ENCODE measurements at regions not wholly inside any gene's neighbourhood (a gene's known extent, or its start where the extent isn't known, plus 50 kb on each side); places are given as distances from the start of the nearest gene placed in this dataset.

DNA sequence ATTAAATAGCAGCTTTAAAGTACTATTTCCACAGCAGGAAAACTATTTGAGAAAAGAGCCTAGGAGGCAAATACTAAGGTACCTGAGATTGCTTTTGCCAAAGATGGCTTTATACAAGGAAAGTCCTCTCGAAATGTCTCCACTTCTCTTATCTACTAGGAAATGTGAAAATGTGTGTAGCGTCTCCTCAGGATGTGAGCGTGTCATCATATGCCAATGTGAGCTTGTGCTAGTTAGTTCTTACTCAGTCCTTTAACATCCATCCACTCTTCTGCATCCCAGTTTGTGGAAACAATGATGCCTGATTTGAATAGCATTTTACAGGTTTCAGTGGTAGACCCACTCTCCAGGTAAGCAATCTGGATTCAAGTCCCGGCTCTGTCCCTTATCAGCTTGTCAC is 421.0 kb downstream of the DYNC2H1 start:
- DNase-seq = no peak

DNA sequence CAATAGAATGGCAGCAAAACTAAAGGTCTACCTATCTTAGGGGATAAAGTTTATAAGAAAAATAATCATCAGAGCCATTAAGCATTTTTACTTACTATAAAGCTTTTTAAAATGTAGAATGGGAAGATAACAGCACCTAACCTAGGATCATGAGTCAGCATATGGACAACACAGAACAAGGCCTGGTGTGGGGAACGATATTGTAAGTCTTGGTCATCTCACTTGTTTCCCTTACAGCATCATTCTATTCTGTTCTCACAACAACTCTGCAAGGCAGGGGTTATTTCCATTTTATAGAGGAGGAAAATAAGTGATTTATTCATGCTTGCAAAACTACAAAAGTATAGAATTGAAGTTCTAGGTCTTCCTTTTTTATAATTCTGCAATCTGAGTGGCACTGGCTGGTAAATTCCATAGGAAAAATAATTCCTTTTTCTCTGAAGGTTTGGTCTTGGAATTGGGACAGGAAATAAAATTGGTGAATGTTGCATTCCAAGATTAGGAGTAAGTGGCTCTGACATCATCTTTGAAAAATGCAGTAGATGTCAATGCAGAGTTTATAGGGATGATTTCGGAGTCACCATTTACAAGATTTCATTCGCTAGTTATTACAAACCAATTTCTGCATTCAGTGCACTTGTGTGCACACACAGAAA is 423.0 kb downstream of the DYNC2H1 start:
- no peak for DNase-seq

DNA sequence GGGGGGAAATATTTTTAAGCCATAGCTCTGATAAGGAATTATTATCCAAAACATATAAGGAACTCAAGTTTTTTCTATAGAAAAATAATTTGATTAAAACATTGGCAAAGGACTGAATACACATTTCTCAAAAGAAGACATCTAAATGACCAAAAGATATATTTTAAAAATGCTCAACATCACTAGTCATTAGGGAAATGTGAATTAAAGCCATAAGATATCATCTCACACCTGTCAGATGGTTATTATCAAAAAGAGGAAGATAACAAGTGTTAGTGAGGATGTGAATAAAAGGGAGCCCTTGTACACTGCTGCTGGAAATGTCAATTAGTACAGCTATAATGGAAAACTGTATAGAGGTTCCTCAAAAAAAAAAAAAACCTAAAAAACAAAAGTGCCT is 425.0 kb downstream of the DYNC2H1 start:
- DNase-seq = no peak

DNA sequence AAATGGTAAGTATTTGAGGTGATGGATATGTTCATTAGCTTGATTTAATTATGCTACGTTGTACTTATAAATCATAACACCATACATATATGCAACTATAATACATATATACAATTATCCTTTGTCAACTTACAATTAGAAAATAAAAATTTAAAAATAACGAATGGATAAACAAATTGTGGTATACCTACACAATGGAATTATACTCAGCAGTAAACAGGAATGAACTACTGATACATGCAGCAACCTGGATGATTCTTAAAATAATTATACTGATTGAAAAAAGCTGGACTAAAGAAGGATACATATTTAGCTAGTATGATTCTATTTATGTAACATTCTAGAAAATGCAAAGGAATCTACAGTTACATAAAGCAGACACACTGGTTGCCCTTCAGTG is 425.7 kb downstream of the DYNC2H1 start:
- DNase-seq = no peak

DNA sequence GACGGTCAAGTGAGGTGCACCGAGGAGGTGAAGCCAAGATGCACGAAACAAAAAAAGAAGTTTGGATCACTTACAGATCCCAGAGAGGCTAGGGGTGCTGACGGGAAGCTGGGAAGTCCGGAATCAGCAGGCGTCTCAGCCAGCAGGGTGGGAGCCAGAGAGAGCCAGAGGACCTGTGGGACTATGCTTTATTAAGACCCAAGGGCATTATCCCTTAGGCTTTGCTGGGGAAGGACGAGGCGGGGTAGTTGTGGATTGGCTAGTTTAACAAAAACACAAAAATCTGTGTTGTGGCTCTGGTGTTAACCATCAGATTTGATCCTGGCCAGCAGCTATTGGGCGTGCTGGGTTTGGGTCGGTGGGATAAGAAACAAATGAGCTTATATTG is 427.1 kb downstream of the DYNC2H1 start:
- no peak for DNase-seq

DNA sequence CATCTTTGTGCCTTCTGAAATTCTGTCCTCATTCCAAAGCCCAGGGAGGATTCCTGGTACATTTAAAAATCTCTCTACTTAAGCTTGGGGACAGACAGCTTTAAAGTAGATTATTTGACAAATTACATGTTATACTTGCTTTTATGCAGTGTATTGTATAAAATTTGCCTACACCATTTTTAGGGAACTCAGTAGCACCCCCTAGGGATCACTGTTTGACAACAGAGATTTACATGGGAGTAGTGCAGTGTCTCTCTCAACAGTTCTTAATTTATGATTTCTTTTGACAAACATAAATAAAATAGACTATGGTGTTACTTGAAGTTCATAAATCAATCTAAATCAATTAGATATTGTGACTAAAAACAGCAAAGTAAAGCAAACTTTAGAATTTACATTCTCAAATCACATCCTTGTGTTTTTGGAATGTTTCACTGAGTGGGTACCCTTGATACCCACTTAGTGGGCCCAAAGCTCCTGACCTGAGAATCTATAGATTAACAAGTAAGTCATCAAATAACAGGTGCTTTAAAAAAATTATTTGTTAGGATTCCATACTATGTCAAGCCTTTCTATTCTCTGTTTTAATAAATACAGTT is 428.8 kb downstream of the DYNC2H1 start:
- DNase-seq = peak; percentile 13

DNA sequence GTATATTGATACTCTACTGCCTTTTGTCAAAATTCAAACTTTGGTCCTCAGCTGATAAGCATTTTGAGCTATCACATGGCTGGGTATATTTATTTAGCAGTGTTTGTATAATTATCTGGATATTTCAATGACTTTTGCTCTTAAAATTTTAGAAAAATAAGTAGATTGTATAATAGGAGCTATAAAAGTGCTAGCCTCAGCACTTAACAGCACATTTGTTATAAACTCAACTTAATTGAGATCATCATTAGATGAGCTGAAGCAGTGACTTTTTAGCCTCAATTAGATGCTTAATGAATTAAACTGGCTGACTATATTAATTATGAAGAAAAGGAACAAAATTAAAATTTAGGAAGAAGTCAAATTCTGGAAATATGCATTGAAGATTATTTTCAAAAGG is 429.9 kb downstream of the DYNC2H1 start:
- DNase-seq = no peak

DNA sequence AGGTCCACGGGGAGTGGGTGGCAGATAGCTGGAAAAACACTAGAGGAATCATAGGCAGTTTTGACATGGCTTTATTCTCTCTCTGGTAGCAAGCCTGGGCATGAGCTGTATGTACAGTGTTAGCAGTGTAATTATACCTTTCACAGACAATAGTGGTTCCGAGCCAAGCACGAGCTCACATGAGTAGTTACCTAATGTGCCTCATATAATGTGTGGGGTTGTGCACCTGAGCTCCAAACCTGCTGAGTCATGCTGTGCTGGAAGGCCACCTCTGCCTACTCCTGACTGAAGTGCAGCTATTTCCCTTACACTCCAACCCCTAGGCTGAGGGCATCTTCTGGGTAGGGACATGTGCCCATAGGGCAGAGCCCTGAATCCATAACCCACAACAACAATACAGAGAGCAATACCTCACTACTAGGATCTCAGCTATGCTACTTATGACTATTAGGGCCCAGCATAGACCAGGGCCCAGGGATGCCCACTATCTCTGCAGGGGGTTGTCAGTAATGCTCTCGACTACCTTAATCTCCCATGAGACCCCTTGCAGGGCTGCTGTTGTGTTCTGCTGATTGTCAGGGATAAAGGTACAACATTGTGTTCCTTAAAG is 432.1 kb downstream of the DYNC2H1 start:
- DNase-seq = no peak

DNA sequence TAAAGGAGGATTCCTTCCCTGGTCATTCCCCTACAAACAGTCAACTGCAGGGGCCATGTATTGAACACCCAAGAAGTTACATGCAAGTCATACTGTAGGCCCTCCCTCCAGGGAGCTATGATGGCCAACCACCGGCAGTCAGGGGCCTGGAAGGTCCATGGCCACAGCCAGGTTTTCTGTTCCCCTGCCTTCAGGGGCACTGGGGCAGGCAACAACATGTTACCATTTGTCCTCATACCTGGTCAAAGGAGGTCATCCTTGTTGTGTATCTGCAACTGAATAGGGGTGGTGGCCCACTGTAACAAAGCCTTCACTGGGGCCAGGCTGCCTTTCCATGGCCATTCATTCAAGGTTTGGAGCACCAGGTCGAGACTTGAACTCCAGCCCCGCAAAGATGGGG is 433.6 kb downstream of the DYNC2H1 start:
- DNase-seq = no peak

DNA sequence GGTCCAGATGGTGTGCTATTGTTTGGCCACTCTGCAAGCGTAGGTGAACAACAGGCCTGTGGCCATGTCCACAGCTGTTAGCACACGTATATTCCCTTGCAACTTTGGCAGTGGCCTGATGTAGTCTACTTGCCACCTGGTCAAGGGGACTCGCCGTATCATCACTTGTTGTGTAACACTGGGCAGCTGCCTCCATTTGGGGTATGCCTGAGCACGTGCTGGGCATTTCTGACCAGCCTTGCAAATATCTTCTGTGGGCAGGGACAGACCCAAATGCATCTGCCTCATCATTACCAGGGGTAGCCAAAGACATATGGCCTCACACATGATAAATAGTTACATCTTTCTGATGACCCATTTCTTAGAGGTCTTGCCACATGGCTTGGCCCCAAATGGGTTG is 434.2 kb downstream of the DYNC2H1 start:
- DNase-seq = no peak

DNA sequence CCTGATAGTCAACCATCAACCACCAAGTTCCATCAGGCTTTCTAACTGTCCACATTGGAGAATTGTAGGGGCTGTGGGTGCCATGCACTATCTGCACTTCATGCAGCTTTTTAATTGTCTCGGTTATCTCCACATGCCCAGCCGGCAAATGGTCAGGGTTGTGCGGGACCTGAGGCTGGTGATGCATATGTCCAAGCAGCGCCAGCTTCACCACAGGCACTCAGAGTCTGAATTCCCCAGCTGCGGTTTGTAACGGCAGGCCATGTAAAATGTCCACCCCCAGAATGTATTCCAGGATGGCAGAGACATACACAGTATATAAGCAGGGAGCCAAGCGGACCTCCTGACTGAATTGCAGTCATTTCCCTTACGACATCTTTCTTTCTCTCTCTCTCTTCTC is 435.6 kb downstream of the DYNC2H1 start:
- no peak for DNase-seq

DNA sequence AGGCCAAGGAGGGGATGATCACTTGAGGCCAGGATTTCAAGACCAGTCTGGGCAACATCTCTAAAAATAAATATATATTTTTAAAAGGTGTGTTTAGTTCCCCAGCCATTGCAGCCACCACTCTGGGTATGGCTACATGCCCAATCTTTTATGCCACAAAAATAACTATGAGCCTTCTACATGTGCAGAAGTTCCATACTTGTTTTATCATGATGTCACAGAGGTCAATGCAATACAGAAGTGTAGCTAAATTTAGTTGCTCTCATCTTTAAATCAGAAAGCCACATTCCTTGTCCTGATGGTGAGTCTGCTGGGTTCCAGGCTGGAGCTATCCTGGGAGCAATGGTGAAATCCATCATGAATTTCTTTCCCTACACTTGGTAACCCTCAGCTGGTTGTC is 436.3 kb downstream of the DYNC2H1 start:
- no peak for DNase-seq

DNA sequence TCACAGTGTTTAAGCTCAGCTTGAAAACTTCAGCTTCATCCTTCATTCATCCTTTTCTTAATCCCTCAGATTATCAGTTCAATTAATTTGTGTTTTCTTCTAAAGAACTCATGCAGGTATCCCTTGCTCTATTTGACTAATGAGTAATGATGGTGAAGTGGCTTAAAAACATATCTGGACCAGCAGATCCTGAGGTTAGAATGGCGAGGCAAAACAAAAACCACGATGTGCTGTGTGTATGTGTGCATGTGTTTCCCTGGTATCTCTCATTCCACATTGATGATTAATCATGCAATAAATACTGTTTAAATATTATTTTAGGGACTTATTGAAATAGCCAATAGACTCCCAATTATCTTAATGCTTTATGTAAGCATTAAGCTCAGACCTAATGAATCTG is 437.0 kb downstream of the DYNC2H1 start:
- DNase-seq = peak; percentile 31

DNA sequence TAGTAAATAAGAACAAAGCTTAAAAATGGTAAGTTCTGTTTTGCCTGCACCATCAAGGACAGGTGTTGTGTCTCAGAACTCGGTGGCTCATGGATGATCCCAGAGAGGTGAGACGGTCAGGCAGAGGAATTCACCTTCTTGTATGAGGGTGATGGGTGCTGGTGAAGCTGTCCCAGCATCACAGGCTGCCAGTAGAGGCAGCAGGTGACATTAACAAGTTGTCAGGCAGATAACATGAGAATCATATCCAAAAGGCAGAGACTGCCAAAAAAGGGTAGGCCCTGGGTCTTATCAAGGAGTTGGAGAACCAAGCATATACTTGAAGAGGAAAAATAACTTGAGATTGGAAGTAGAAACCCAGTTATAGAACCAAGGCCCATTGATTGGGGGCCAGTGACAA is 437.8 kb downstream of the DYNC2H1 start:
- DNase-seq = no peak

DNA sequence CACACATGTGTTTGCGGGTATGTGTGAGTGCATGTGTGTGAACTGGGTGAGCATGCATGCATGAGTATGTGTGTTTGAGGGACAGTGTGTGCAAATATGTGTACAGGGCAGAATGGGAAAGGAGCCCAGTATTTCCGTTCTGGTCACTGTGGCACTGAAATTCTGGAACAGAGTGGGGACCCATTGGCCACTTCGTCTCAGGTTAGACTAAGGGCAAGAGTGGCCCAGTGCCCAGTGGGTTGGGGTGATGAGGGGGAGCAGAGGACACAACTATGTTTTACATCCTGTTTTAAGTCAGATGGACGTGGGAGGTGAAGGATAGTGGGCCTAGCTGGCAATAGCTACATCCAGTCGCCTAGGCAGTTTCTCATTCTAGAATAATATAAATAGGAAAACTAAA is 438.5 kb downstream of the DYNC2H1 start:
- no peak for DNase-seq

DNA sequence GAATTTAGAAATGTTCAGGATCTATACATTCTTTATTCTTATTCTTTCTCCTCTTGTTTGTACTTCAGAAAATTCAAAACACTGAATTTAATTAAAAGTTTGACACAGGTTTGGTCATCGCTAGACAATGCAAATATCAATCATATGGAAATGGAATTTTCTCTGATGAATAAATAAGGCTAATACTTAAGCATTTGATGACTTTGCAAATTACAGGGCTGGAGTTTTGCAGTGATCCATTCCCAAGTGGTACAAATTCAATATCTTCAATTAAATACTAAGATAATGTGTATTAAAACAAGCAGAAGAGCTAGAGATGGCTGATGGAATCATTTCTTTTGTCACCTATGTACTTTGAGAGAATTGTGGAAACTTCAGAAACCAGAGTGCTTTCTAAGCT is 439.6 kb downstream of the DYNC2H1 start:
- no peak for DNase-seq

DNA sequence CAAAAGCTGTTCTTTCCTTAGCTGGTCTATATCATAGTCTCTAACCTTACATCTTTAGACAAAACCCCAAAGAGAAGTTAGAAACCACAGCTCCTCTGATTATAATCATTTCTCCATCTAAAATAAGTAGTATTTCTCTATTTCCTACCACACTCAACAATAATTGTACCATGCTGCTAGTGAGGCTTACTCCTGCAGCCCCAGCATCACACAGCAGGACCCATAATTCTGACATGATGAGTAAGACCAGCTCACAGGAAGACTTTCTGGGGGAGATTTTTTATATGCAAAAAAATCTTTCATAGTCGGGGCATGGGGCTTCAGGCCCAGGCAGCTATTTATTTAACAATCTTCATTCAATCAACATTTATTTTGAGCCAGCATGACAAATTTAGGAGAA is 441.6 kb downstream of the DYNC2H1 start:
- DNase-seq = no peak

DNA sequence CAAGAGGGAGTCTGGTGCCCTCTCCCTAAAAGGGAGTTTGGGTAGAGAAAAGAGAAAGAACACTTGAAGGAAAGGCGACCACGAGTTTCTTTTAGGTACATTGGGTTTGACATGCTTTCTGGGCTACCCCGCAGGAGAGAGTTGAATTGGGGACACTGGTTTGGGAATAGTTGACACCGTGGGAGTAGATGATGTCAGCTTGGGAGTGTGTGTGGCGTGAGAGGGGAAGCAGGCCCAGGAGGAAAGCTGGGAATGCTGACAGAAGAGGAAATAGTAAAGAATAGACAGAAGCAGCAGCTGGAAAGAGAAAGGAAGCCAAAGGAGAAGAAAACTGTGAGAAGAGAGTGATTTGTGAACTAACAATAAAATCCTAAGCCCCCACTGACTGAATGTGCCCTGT is 442.9 kb downstream of the DYNC2H1 start:
- no peak for DNase-seq

DNA sequence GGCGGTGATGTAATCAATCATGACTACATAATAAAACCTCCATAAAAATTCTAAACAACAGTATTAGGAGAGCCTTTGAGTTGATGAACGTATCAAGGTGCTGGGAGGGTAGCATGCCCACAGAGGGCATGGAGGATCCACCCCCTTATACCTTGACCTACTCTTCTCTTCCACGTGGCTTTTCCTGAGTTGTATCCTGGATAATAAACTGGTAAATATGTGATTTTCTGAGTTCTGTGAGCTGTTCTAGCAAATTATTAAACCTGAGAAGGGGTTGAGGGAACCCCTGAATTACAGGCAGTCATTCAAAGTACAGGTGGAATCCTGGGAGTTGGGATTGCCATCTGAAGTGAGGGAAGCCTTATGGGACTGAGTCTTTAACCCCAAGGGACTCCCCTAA is 446.9 kb downstream of the DYNC2H1 start:
- DNase-seq = no peak

DNA sequence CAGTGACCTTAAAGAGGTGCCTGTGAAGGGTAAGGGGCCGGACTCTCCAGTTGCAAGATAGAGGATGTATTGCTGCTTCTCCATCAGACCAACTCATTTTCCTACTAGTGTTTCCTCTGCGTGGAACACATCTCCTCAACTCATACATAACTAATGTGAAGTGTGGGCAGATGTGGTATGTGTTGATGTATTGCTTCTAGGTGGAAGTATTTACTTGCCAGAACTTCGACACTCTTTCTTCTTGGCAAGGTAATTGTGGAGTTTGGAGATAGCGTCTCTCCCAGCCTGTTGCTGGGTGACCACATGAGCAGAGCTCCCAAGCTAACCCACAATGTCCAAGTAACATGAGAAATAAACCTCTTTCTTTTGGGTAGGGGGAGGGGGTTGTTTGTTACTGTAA is 456.9 kb downstream of the DYNC2H1 start:
- DNase-seq = no peak

DNA sequence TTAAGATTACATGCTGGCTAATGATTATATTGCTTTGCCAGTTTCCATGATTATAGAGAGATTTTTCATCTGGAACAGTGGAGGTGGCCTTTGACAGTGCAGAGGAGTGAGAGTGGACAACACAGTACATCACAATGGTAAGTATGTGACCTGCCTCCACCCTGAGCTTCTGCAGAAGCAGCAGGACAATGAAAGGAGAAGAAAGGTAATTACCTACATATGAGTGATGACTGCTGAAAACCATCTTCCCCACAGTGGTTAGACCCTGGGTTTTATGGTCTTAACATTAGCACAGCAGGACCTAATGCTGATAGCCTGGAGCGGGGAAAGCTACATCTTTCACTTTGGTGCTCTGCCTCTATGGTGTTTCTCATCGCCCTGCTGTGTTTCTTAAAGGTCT is 454.7 kb upstream of the DDI1 start:
- peak; percentile 22 for DNase-seq

DNA sequence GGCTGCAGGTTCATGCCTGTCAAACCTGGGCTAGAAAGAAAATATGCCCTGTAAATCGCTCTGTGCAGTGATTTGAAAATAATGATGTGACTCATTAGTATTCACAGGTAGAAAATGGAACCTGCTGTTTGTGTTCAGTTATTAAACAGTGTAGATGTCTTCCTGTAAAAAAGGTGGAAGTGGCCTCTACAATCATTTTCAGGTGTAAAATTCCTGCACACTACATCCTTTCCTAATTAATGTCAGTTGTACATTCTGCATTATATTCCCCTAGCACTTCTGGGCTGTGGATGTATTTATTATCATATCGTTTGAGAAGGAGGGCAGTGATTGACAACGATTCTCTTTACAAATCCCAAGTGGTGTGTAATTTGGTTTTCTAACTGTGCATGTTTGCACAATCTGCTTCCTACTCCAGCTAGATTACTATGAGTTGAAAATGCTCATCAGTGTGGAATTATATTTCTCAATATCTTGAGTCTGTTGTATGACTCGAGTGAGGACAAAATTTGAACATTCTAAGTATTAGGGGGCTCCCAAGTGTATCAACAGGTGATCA is 454.0 kb upstream of the DDI1 start:
- DNase-seq = no peak

DNA sequence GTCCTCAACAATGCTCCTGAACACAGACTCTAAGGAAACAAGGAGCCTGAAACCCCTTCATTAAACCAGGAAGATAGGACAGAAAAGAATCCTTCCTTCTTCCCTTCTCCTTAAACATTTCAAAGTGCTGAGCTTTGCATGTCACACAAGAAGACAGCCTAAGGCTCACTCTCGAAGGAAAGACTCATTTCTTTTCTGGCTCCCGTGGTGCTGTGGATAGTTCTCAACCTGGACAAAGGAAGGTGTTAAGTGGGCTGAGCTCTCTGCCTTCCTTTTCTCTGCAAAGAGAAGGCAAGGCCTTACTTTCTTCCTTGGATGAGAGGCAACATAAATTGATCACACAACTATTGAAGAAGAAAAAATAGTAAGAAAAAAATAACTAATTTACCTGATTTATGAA is 452.4 kb upstream of the DDI1 start:
- DNase-seq = no peak

DNA sequence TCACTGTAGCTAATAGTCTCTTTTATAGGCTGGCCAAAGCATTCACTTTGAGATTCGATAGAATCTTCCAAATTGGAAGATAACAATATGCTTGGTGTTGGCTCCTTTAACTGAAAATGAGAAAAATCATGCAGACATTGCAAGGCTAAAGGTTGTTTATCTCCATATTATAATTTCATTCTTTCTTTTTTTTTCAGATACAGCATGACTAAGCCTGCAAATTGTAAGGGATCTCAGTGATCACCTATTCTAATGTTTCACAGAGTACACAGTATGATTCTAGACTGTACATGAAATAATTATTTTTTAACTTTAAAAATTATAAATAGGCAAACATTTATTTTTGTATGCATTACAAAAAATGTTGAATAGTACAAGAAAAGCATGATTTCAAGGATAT is 451.7 kb upstream of the DDI1 start:
- no peak for DNase-seq

DNA sequence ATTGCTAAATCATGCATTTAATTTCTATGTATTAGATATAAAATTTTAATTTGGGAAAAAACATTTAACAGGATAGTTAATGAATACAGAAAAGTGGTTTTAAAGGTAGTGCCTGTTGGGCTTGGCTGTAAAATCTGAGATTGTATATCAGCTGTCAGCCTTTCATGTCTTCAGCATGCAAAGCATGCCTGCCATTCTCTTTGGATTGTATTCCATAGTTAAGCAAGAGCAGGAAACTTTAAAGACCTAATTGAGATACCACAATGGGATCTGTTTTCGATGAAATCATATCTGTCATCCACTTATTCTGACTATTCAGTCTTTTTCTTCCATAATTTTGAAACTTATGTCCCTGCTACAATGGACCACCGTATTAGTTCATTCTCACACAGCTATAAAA is 451.0 kb upstream of the DDI1 start:
- no peak for DNase-seq

Measured in NCI-H748 treated with DMSO at 0.1 percent for 48 hours (cell line).